SK-N-SH (cell line): ENCODE measurements at regions not wholly inside any gene's neighbourhood (a gene's known extent, or its start where the extent isn't known, plus 50 kb on each side); places are given as distances from the start of the nearest gene placed in this dataset.

Source experiments
- CTCF ChIP-seq: fragments of 200-600 bp; sonication (generic); IDR thresholded peaks from 2 replicates; pipeline ENCODE4 v1.6.1; 2017; ENCODE audit warnings: antibody characterized with exemption, mild to moderate bottlenecking, moderate library complexity
- EZH2phosphoT487 ChIP-seq: fragments of 200-600 bp; sonication (generic); IDR thresholded peaks from 2 replicates; pipeline ENCODE4 v1.6.1; 2017; ENCODE audit warnings: low read depth, mixed run types, mild to moderate bottlenecking, antibody characterized with exemption, moderate library complexity, borderline replicate concordance

GRCh38 chr10:90347239-90347638 is 510.6 kb downstream of the HTR7 start:
- no peak for TF ChIP-seq EZH2phosphoT487
- TF ChIP-seq CTCF = no peak
